Endothelial cell (in vitro differentiated cells): ENCODE measurements at regions not wholly inside any gene's neighbourhood (a gene's known extent, or its start where the extent isn't known, plus 50 kb on each side); places are given as distances from the start of the nearest gene placed in this dataset.
A peak's percentile ranks its signal among the peaks of the same experiment; 100 is the strongest.

Experiments used
- DNase-seq: peaks from one replicate; pipeline ENCODE4 v3.0.0; 2021; ENCODE audit warnings: low spot score
- H3K27ac Mint-ChIP-seq: one replicate; pipeline ENCODE4 v1.8.0; 2021; ENCODE audit warnings: mixed read lengths, inconsistent platforms; ENCODE audit not compliant: unreplicated experiment
- H3K27me3 Mint-ChIP-seq: one replicate; pipeline ENCODE4 v1.8.0; 2021; ENCODE audit warnings: mild to moderate bottlenecking, moderate library complexity, mixed read lengths, inconsistent platforms; ENCODE audit not compliant: unreplicated experiment
- H3K36me3 Mint-ChIP-seq: one replicate; pipeline ENCODE4 v1.8.0; 2021; ENCODE audit warnings: mild to moderate bottlenecking, low read depth, mixed read lengths, inconsistent platforms; ENCODE audit not compliant: unreplicated experiment
- H3K4me1 Mint-ChIP-seq: one replicate; pipeline ENCODE4 v1.8.0; 2021; ENCODE audit warnings: mild to moderate bottlenecking, mixed read lengths, inconsistent platforms; ENCODE audit not compliant: unreplicated experiment
- H3K4me3 Mint-ChIP-seq: one replicate; pipeline ENCODE4 v1.8.0; 2021; ENCODE audit warnings: mild to moderate bottlenecking, mixed read lengths, inconsistent platforms; ENCODE audit not compliant: unreplicated experiment
- H3K9me3 Mint-ChIP-seq: one replicate; pipeline ENCODE4 v1.8.0; 2021; ENCODE audit warnings: mixed read lengths, inconsistent platforms; ENCODE audit not compliant: unreplicated experiment
- TF ChIP-seq, protein P1 (sequence below): fragments of 200-600 bp; sonication (generic); IDR thresholded peaks from one replicate; pipeline ENCODE4 v1.5.0; 2021; ENCODE audit warnings: antibody characterized with exemption; ENCODE audit not compliant: unreplicated experiment

GRCh38 chr15:70469182-70469581 is 294.2 kb downstream of the UACA start:
- H3K9me3 Mint-ChIP-seq, result no peaks in the 10 kb centered on the region
- H3K27ac Mint-ChIP-seq, result no peak overlapping the region
- H3K36me3 Mint-ChIP-seq, result no peaks in the 10 kb centered on the region
- peaks cover 7% of the 10 kb centered on the region for H3K27me3 Mint-ChIP-seq
- H3K4me1 Mint-ChIP-seq, result no peaks in the 10 kb centered on the region
- no peak for DNase-seq
- H3K4me3 Mint-ChIP-seq, result no peak overlapping the region
- TF ChIP-seq, protein P1, sequence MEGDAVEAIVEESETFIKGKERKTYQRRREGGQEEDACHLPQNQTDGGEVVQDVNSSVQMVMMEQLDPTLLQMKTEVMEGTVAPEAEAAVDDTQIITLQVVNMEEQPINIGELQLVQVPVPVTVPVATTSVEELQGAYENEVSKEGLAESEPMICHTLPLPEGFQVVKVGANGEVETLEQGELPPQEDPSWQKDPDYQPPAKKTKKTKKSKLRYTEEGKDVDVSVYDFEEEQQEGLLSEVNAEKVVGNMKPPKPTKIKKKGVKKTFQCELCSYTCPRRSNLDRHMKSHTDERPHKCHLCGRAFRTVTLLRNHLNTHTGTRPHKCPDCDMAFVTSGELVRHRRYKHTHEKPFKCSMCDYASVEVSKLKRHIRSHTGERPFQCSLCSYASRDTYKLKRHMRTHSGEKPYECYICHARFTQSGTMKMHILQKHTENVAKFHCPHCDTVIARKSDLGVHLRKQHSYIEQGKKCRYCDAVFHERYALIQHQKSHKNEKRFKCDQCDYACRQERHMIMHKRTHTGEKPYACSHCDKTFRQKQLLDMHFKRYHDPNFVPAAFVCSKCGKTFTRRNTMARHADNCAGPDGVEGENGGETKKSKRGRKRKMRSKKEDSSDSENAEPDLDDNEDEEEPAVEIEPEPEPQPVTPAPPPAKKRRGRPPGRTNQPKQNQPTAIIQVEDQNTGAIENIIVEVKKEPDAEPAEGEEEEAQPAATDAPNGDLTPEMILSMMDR, result no peak

DNA sequence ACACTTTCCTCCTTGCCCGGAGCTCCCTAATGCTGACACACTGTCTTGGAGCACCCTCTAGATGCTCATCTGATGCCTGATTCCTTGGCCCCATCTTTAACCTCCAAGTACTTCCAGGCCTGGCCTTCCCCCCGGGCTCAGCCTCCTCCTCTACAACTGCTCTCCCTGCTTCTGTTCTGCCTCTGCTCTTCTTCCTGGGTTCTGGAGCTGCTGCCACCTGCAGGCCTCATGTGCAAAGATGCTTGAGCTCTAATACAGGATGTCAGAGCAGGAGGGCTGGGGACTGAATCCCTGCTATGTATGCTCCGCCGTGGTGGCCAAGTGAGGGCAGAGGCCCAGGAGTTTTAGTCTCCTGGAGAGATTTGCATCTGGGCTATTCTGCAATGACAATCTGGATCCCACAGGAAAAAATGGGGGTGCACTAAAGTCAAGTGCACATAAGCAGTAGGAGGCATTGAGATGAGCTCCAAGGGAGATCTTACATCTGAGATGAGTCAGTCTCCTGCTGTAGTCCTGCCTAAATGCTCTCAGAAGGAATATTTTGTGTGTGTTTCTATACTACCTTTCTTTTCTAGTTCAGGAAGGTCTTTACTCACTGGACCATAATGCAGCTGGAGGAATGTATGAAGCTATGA is 296.3 kb downstream of the UACA start:
- Mint-ChIP-seq H3K36me3 (no peaks in the 10 kb centered on the region), H3K9me3 (no peaks in the 10 kb centered on the region), H3K4me1 (no peaks in the 10 kb centered on the region), H3K27ac (no peak overlapping the region), H3K4me3 (no peak overlapping the region), H3K27me3 (peaks cover 8% of the 10 kb centered on the region)
- TF ChIP-seq, protein P1, result no peak
- DNase-seq, result peak; percentile 56

GRCh38 chr15:70466305-70466704 is 297.1 kb downstream of the UACA start:
- peaks cover 8% of the 10 kb centered on the region for H3K27me3 Mint-ChIP-seq
- H3K27ac Mint-ChIP-seq, result no peak overlapping the region
- DNase-seq, result no peak
- no peaks in the 10 kb centered on the region for H3K4me1 Mint-ChIP-seq
- H3K9me3 Mint-ChIP-seq, result no peaks in the 10 kb centered on the region
- no peak overlapping the region for H3K4me3 Mint-ChIP-seq
- TF ChIP-seq, protein P1, result no peak
- no peaks in the 10 kb centered on the region for H3K36me3 Mint-ChIP-seq

- H3K36me3 Mint-ChIP-seq, result no peaks in the 10 kb centered on the region
- H3K27me3 Mint-ChIP-seq, result peaks cover 8% of the 10 kb centered on the region
- no peak overlapping the region for H3K4me3 Mint-ChIP-seq
Observed at GRCh38 chr15:70465812-70466211, 297.5 kb downstream of the UACA start.

DNA sequence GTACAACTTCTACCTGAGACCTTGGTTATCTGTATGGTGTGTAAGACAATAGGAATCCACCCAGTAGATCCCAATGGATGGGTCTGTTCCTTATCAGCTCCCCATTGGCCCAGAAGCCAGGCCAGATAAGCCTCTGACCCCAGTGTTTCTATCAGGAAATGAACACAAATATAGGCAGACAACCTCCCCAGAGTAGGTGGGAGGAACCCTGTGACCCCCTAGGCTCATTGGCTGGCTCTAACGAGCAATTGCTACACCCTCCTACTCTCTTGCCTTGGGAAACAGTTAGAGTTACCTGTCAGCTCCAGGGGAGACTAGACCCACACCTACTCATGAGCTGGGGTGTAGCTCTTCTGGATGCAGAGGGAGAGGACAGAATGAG is 299.9 kb downstream of the UACA start:
- no peak overlapping the region for H3K27ac Mint-ChIP-seq
- H3K9me3 Mint-ChIP-seq, result no peaks in the 10 kb centered on the region
- TF ChIP-seq, protein P1, result no peak
- peaks cover 6% of the 10 kb centered on the region for H3K27me3 Mint-ChIP-seq
- peaks cover 2% of the 10 kb centered on the region for H3K4me1 Mint-ChIP-seq
- no peak overlapping the region for H3K4me3 Mint-ChIP-seq
- no peaks in the 10 kb centered on the region for H3K36me3 Mint-ChIP-seq
- DNase-seq, result no peak

More at GRCh38 chr15:70465812-70466211, 297.5 kb downstream of the UACA start:
- H3K27ac Mint-ChIP-seq, result no peak overlapping the region
- no peak for DNase-seq
- TF ChIP-seq, protein P1, result no peak
- no peaks in the 10 kb centered on the region for H3K4me1 Mint-ChIP-seq
- H3K9me3 Mint-ChIP-seq, result no peaks in the 10 kb centered on the region
